ENCODE measurements at regions not wholly inside any gene's neighbourhood (a gene's known extent, or its start where the extent isn't known, plus 50 kb on each side); places are given as distances from the start of the nearest gene placed in this dataset.
"Not testable (repeated sequence)": the region's sequence is repeated elsewhere in the genome, so short reads cannot be mapped to it uniquely, and the experiment has no call there.

GRCh38 chr15:19943515-19943914 is 598.1 kb downstream of the GOLGA6L6 start:
- DNase-seq: peak in 1 of 2 donors; percentile 50
- WGBS, 2 donors: 40 to 68% methylated on average over 30 to 38 of the region's 51 CpGs

GRCh38 chr15:19903281-19903680 is 638.3 kb downstream of the GOLGA6L6 start:
- not testable (repeated sequence) for H3K4me1 ChIP-seq; H3K36me3 ChIP-seq; H3K27me3 ChIP-seq; H3K4me3 ChIP-seq; ATAC-seq (ENCODE audit: low FRiP score in 2 of 2); H3K27ac ChIP-seq; DNase-seq
- H3K9me3 ChIP-seq: peaks cover 0 to 15% (median 2%) of the 10 kb centered on the region in 4 donors
- WGBS, 2 donors: 39 to 59% methylated on average over 1 of the region's 1 CpG

More at GRCh38 chr15:19943515-19943914, 598.1 kb downstream of the GOLGA6L6 start:
- no peaks in the 10 kb centered on the region for H3K36me3 ChIP-seq
- H3K9me3 ChIP-seq: peaks cover 0 to 20% (median 0%) of the 10 kb centered on the region in 4 donors
- no peak for ATAC-seq (ENCODE audit: low FRiP score in 2 of 2)
- no peak overlapping the region for H3K4me3 ChIP-seq
- H3K27ac ChIP-seq: no peak overlapping the region
- H3K27me3 ChIP-seq: no peaks in the 10 kb centered on the region
- TF ChIP-seq CTCF (IDR thresholded peaks at IDR 0.05) (no peak), POLR2A (IDR thresholded peaks at IDR 0.05) (no peak), POLR2AphosphoS5 (IDR thresholded peaks at IDR 0.05) (no peak), EP300 (IDR thresholded peaks at IDR 0.05) (no peak)
- H3K4me1 ChIP-seq: no peaks in the 10 kb centered on the region

- H3K27ac ChIP-seq; H3K4me3 ChIP-seq; ATAC-seq (ENCODE audit: low FRiP score in 2 of 2); H3K36me3 ChIP-seq; H3K4me1 ChIP-seq; DNase-seq; H3K27me3 ChIP-seq: not testable (repeated sequence)
- H3K9me3 ChIP-seq: peaks cover 0 to 15% (median 2%) of the 10 kb centered on the region in 4 donors
- 70 to 76% methylated on average over 1 of the region's 1 CpG for WGBS, 2 donors
Observed at GRCh38 chr15:19902388-19902787, 639.2 kb downstream of the GOLGA6L6 start.

- 57 to 69% methylated on average over 4 of the region's 4 CpGs for whole genome bisulfite sequencing, 2 donors
- ATAC-seq (ENCODE audit: low FRiP score in 2 of 2); H3K27me3 ChIP-seq; DNase-seq; H3K4me3 ChIP-seq; H3K36me3 ChIP-seq; H3K4me1 ChIP-seq; H3K27ac ChIP-seq: not testable (repeated sequence)
- peaks cover 0 to 15% (median 2%) of the 10 kb centered on the region in 4 donors for H3K9me3 ChIP-seq
Observed at GRCh38 chr15:19901414-19901813, 640.2 kb downstream of the GOLGA6L6 start.

GRCh38 chr15:19899021-19899824 is 642.4 kb downstream of the GOLGA6L6 start:
- H3K27ac ChIP-seq: no peak overlapping the region
- no peak for ATAC-seq (ENCODE audit: low FRiP score in 2 of 2)

GRCh38 chr15:19888811-19889210 is 652.8 kb downstream of the GOLGA6L6 start:
- ATAC-seq (ENCODE audit: low FRiP score in 2 of 2); H3K9me3 ChIP-seq; H3K27me3 ChIP-seq; DNase-seq; H3K4me3 ChIP-seq; H3K27ac ChIP-seq; H3K36me3 ChIP-seq; H3K4me1 ChIP-seq: not testable (repeated sequence)
- 44 to 82% methylated on average over 1 of the region's 1 CpG for WGBS, 2 donors

More at GRCh38 chr15:19899021-19899824, 642.4 kb downstream of the GOLGA6L6 start:
- 68 to 74% methylated on average over 47 to 52 of the region's 53 CpGs for WGBS, 2 donors
- DNase-seq: peak in 1 of 2 donors; percentile 68
- no peaks in the 10 kb centered on the region for H3K36me3 ChIP-seq
- TF ChIP-seq CTCF (IDR thresholded peaks at IDR 0.05): no peak
- no peak for TF ChIP-seq EP300 (IDR thresholded peaks at IDR 0.05)
- TF ChIP-seq POLR2AphosphoS5 (IDR thresholded peaks at IDR 0.05): no peak
- TF ChIP-seq POLR2A (IDR thresholded peaks at IDR 0.05): no peak
- no peaks in the 10 kb centered on the region for H3K27me3 ChIP-seq
- no peaks in the 10 kb centered on the region for H3K4me1 ChIP-seq
- peaks cover 0 to 15% (median 2%) of the 10 kb centered on the region in 4 donors for H3K9me3 ChIP-seq
- H3K4me3 ChIP-seq: no peak overlapping the region

- not testable (repeated sequence) for H3K36me3 ChIP-seq; ATAC-seq (ENCODE audit: low FRiP score in 2 of 2); DNase-seq; H3K4me1 ChIP-seq; H3K4me3 ChIP-seq; H3K27ac ChIP-seq; H3K27me3 ChIP-seq; H3K9me3 ChIP-seq
- 59 to 78% methylated on average over 4 of the region's 4 CpGs for WGBS, 2 donors
Observed at GRCh38 chr15:19844061-19844460, 697.5 kb downstream of the GOLGA6L6 start.

Small RNAs in the stretch of these regions (small RNA-seq; reads per million reads assigned to genes)
- 0 reads per million in 4 donors for gene AC138701.2
- 0 reads per million in 4 donors for gene IGHD1OR15-1A
- 0 reads per million in 4 donors for gene IGHD2OR15-2A
- 0 reads per million in 4 donors for gene IGHD3OR15-3A
- 0 reads per million in 4 donors for gene IGHD4OR15-4A
- gene IGHD5OR15-5A: 0 reads per million in 4 donors
- gene RN7SL584P: 0 reads per million in 4 donors
- gene RNU6-978P: 0 reads per million in 4 donors

Data from upper lobe of left lung (tissue), 6 donors.